Ascending aorta (tissue), 2 donors: ENCODE measurements at regions not wholly inside any gene's neighbourhood (a gene's known extent, or its start where the extent isn't known, plus 50 kb on each side); places are given as distances from the start of the nearest gene placed in this dataset.

ENCODE experiments used
- DNase-seq, 2 donors: peaks; one replicate each; pipeline ENCODE4 v3.0.0-alpha.2; 2019; ENCODE audit warnings: low spot score in 2 of 2
- H3K27ac ChIP-seq, 2 donors: fragments of 200-600 bp; sonication (generic); one replicate each; pipeline ENCODE4 v1.5.1; 2016 to 2017; ENCODE audit warnings: mild to moderate bottlenecking in 1 of 2
- H3K27me3 ChIP-seq: fragments of 200-600 bp; sonication (generic); one replicate; pipeline ENCODE4 v1.5.1; 2017
- H3K36me3 ChIP-seq, 2 donors: fragments of 200-600 bp; sonication (generic); one replicate each; pipeline ENCODE4 v1.5.1; 2016
- H3K4me1 ChIP-seq, 2 donors: fragments of 200-600 bp; sonication (generic); one replicate each; pipeline ENCODE4 v1.5.1; 2016 to 2017; ENCODE audit warnings: mild to moderate bottlenecking in 1 of 2
- H3K4me3 ChIP-seq, 2 donors: fragments of 200-600 bp; sonication (generic); one replicate each; pipeline ENCODE4 v1.5.1; 2016 to 2017; ENCODE audit warnings: mild to moderate bottlenecking in 1 of 2
- H3K9me3 ChIP-seq, 2 donors: fragments of 200-600 bp; sonication (generic); one replicate each; pipeline ENCODE4 v1.5.1; 2016
- intact Hi-C: fragments of 100-400 bp; cut with DNase I; formaldehyde crosslinking; loops from one replicate; pipeline ENCODE4 v1.15.1; 2023
- TF ChIP-seq, protein P1 (sequence below), 3 experiments: fragments of 200-600 bp in 2 of 3; fragments of 450-650 bp in 1 of 3; sonication (generic) in 2 of 3; IDR thresholded peaks; one replicate each; pipeline ENCODE4 v1.5.1; 2016 to 2019; ENCODE audit warnings: antibody characterized with exemption in 3 of 3, mild to moderate bottlenecking in 1 of 3, moderate library complexity in 1 of 3

DNA sequence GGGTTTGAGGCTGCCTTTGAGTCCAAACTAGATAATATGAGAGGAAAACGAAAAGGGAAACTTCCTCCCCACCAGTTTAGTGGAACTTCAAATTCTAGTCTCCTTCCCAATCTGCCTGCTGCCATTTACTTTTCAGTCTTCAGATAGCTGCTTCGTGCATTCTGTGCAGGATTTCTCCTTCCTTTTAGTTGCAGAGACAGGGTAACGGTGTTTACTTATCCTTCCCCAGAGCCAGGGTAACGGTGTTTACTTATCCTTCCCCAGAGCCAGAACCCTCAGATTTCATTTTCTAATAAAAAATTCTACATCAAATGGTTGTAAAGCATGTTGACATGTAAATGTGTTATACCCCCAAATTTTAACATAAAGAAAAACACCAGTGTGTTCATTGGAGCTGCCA lies 282.6 kb downstream of the VPS13C start:
- Histone ChIP-seq H3K4me1 (no peaks in the 10 kb centered on the region), H3K27me3 (no peaks in the 10 kb centered on the region), H3K4me3 (no peak overlapping the region), H3K9me3 (no peaks in the 10 kb centered on the region), H3K36me3 (no peaks in the 10 kb centered on the region), H3K27ac (no peak overlapping the region)
- intact Hi-C loops, result no loop called here
- TF ChIP-seq, protein P1, sequence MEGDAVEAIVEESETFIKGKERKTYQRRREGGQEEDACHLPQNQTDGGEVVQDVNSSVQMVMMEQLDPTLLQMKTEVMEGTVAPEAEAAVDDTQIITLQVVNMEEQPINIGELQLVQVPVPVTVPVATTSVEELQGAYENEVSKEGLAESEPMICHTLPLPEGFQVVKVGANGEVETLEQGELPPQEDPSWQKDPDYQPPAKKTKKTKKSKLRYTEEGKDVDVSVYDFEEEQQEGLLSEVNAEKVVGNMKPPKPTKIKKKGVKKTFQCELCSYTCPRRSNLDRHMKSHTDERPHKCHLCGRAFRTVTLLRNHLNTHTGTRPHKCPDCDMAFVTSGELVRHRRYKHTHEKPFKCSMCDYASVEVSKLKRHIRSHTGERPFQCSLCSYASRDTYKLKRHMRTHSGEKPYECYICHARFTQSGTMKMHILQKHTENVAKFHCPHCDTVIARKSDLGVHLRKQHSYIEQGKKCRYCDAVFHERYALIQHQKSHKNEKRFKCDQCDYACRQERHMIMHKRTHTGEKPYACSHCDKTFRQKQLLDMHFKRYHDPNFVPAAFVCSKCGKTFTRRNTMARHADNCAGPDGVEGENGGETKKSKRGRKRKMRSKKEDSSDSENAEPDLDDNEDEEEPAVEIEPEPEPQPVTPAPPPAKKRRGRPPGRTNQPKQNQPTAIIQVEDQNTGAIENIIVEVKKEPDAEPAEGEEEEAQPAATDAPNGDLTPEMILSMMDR (IDR thresholded peaks at IDR 0.05), result no peak
- no peak for DNase-seq

DNA sequence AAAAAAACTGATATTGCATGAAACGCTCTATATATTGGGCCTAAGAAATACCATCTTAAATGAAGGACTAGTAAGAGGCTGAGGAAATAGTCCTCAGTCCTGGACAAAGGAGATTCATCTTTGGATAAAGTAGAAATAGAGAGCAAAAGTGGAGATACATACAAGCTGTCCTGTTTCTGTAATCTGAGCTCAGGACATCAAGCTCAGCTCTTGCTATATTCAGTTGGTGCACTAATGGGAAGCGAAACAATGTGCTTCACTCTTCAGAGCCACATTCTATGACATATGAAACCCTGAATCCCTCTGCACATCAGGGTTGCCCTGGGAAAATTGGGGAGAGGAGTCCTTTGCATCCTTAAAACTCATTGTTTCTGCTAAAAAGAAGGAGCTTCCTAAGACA lies 290.7 kb downstream of the VPS13C start:
- no peak for DNase-seq
- Histone ChIP-seq H3K36me3 (no peaks in the 10 kb centered on the region), H3K9me3 (no peaks in the 10 kb centered on the region), H3K4me1 (no peaks in the 10 kb centered on the region), H3K27ac (no peak overlapping the region), H3K27me3 (no peaks in the 10 kb centered on the region), H3K4me3 (no peak overlapping the region)
- TF ChIP-seq, protein P1 (IDR thresholded peaks at IDR 0.05), result no peak
- intact Hi-C loops, result no loop called here

DNA sequence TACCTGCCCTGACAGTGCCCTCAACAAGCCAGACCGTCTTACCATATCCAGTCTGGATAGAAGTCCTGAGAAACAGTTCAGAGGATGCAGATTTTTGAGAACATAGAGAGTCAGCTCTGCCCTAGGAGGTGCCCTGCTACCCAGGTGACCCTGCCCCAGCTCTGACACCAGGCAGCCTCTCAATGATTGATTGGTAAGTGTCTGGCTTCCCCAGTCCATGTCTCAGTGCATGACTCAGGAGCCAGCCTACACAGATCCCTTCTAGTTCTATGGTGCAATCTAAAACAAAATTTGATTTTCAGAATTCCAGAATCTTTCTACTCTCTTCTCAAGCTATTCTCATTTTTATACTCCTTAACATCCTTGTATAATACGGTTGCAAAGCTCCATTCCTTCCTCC lies 292.1 kb downstream of the VPS13C start:
- Histone ChIP-seq H3K27me3 (no peaks in the 10 kb centered on the region), H3K9me3 (no peaks in the 10 kb centered on the region), H3K4me3 (no peak overlapping the region), H3K4me1 (no peaks in the 10 kb centered on the region), H3K36me3 (no peaks in the 10 kb centered on the region), H3K27ac (no peak overlapping the region)
- intact Hi-C loops, result no loop called here
- DNase-seq, result no peak
- TF ChIP-seq, protein P1 (IDR thresholded peaks at IDR 0.05), result no peak

DNA sequence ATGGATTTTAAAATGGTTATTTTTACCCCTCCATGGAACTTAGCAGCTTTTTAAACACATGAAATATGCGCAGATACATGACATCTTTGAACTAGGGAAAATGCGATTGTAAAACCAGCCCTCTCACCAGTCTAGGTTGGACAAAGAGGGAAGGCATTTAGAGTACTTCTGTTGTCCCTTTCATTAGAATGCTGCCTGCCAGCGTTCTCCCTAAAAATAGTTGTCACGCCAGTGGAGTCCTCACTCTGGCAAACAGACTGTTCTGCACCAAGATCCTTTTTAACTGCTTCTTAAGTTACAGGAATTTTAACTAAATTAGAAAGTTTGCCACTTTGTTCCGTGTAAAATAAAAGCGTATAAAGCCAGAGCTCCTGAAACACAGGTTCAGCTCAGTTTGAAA lies 295.3 kb downstream of the VPS13C start:
- H3K9me3 ChIP-seq, result no peaks in the 10 kb centered on the region
- no peaks in the 10 kb centered on the region for H3K27me3 ChIP-seq
- no peaks in the 10 kb centered on the region for H3K36me3 ChIP-seq
- no peak overlapping the region for H3K4me3 ChIP-seq
- no peak overlapping the region for H3K27ac ChIP-seq
- TF ChIP-seq, protein P1 (IDR thresholded peaks at IDR 0.05), result no peak
- intact Hi-C loops, result no loop called here
- DNase-seq, result no peak
- no peaks in the 10 kb centered on the region for H3K4me1 ChIP-seq

DNA sequence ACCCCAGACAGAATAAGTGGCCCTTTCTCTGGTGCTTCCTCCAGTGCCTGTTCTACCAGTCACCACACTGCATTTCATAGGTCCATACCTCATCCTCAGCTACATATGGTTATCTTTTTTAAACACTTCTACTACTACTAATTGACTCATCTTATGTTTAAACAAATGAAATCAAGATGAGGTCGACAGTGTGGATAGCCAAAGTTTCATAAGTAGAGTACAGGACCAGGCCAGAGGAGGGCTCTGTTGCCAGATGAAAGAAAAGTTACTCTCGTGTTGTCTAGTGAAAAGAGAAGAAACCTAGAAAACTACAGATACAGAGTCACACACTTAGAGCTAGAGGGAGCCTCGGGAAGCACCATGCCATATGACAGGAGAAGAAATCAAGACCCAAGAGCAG lies 296.1 kb downstream of the VPS13C start:
- TF ChIP-seq, protein P1 (IDR thresholded peaks at IDR 0.05), result no peak

DNA sequence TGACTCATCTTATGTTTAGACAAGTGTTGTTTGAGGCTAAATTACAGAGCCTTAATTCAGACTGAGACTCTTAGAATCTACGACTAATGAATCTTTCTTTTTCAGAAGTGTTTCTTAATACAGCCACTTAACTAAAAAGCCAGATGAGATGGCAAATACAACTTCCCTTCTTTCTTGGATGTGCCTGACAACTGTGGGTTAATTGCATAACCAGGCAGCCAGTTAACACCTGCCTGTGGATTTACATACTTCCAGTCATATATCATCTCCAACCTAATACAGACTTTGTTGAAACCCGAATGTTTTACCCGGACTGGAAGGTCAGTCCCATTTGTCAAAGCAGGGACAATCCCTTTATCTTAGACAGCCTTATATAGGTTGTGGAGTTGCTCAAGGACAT lies 297.6 kb downstream of the VPS13C start:
- no peak overlapping the region for H3K27ac ChIP-seq
- no peaks in the 10 kb centered on the region for H3K4me1 ChIP-seq
- TF ChIP-seq, protein P1 (IDR thresholded peaks at IDR 0.05), result no peak
- no peaks in the 10 kb centered on the region for H3K9me3 ChIP-seq
- H3K27me3 ChIP-seq, result no peaks in the 10 kb centered on the region
- no peaks in the 10 kb centered on the region for H3K36me3 ChIP-seq
- intact Hi-C loops, result no loop called here
- H3K4me3 ChIP-seq, result no peak overlapping the region
- no peak for DNase-seq

More for the DNA sequence above, 296.1 kb downstream of the VPS13C start:
- Histone ChIP-seq H3K4me1 (no peaks in the 10 kb centered on the region), H3K27ac (no peak overlapping the region), H3K9me3 (no peaks in the 10 kb centered on the region), H3K36me3 (no peaks in the 10 kb centered on the region), H3K4me3 (no peak overlapping the region), H3K27me3 (no peaks in the 10 kb centered on the region)
- intact Hi-C loops, result no loop called here
- no peak for DNase-seq
